Epithelial cell of esophagus (primary cell): ENCODE measurements at regions not wholly inside any gene's neighbourhood (a gene's known extent, or its start where the extent isn't known, plus 50 kb on each side); places are given as distances from the start of the nearest gene placed in this dataset.

ENCODE experiments used
- DNase-seq: peaks from one replicate; pipeline ENCODE4 v3.0.0; 2010; ENCODE audit warnings: low read depth
- H3K4me3 ChIP-seq: 2 replicates; pipeline ENCODE4 v1.5.1; 2011; ENCODE audit warnings: mild to moderate bottlenecking, low read length, control low read depth
- TF ChIP-seq, protein P1 (sequence below): IDR thresholded peaks from 2 replicates; pipeline ENCODE4 v1.5.1; 2011; ENCODE audit warnings: low read depth, mild to moderate bottlenecking, low read length, control low read depth, inconsistent platforms; ENCODE audit not compliant: insufficient read depth; ENCODE audit errors: missing control alignments

DNA sequence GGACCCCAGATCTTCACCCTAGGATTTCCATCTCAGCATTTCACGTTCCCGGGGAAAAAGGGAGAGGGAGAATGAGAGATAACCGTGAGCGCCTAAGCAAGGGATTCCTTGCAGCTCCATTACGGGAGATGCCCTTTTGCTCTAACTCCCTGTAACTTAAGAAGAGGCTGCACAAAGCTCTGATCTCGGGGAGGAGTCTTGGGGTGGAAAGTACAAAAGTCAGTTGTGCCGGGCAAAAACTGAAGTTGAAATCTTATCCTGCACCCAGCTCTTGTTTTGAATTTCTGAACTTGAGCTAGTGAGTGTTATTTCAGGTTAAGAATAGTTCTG, 256.4 kb upstream of the SOX21 start:
- TF ChIP-seq, protein P1, sequence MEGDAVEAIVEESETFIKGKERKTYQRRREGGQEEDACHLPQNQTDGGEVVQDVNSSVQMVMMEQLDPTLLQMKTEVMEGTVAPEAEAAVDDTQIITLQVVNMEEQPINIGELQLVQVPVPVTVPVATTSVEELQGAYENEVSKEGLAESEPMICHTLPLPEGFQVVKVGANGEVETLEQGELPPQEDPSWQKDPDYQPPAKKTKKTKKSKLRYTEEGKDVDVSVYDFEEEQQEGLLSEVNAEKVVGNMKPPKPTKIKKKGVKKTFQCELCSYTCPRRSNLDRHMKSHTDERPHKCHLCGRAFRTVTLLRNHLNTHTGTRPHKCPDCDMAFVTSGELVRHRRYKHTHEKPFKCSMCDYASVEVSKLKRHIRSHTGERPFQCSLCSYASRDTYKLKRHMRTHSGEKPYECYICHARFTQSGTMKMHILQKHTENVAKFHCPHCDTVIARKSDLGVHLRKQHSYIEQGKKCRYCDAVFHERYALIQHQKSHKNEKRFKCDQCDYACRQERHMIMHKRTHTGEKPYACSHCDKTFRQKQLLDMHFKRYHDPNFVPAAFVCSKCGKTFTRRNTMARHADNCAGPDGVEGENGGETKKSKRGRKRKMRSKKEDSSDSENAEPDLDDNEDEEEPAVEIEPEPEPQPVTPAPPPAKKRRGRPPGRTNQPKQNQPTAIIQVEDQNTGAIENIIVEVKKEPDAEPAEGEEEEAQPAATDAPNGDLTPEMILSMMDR = no peak
- H3K4me3 ChIP-seq = peak overlapping the region; percentile 36
- DNase-seq = no peak

DNA sequence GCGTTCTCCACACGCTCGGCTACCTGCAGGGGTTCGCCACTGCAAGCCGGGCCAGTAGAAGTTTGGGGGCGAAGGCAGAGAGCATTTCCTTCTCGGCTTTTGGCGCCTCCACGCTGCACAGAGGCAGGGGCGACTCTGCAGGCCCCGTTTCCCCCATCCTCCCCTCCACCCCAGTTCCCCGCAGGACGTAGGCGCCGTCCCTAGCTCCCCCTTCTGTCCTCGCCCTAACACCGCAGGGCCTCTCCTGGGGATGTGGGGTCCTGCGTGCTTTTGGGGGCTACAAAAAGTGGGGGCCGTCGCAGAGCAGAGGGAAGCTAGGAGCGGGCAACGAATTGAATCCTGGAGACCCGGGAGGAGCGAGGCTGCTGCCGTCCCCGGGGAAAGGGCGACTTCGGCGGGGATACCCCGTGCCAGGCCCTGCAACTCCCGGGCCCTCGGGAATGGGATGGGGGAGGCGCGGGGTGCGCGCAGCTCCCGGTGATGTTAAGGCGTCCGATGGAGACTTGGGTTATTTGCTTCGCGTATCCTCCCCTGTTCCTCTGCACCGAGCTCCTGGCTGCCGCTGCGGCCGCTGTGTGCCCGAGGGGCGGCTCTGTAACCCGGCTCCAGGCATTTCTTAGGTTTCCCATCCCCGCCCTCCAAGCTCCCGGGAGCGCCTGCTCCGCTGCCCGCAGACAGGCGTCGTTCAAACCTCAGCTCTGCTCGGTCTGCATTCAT, 255.9 kb upstream of the SOX21 start:
- TF ChIP-seq, protein P1 = no peak
- DNase-seq = peak; percentile 8
- H3K4me3 ChIP-seq = peak overlapping the region; percentile 36

DNA sequence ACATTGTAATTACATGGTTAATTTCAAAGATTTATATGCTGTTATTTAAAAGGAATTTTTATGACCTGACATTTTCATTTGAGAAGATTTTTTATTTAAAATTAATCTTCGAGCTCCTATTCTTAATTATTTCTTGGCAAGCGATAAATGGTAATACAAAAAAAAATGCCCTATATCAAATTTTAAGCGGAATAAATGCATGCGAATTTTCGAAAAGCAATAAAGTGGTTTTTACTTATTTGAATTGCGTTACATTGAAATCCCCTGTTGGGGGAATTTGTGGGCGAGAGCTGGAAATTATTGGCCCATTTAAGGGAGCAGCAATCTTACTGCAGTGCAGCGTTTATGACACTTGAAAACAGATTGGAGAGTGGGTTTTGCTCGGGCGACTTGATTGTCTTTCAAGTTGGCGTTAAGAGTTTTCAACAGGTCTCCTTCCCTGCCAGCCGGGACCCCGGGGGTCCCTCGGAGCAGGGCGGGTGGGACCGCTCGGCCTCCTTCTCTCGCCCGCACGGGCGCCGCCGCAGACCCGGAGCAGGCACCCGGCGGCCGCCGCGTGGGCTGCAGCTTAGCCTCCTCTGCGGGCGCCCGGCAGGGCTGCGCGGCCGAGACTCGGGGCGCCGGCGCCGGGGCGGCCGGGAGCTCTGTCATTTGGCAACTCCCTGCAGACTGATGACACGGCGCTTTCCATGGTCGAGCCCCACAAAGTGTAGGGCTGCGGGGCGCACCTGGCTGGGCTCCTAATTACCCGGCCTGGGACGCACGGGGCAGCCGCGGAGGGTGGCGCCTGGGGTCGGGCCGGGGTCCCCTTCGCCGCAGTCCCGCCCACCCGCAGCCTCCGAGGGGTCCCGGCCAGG, 255.1 kb upstream of the SOX21 start:
- TF ChIP-seq, protein P1 = no peak
- DNase-seq = peak; percentile 23
- H3K4me3 ChIP-seq = peak overlapping the region; percentile 36

DNA sequence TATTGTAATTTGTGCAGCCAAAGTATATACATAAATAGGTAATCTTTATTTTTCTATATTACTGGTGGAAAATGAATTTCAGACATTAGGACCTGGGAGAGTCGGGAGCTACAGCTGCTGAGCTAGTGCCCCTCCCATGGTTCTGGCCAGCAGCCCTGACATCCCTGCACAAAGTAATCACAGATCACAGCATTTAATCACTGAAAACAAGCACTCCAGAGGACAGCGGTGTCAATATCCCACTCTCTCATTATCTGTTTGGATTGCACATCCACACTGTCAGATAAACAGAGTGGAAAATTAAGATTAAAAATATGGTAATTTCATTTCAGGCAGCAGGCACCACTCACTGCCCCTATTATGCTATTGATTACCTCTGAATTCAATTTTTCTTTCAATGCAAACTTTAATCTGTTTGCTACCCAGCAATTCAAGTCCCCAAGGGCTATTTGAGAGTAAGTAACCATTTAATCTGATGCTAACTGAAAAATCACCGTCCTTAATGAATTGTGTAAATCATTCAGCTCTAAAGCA, 254.1 kb upstream of the SOX21 start:
- no peak for DNase-seq
- TF ChIP-seq, protein P1 = no peak

DNA sequence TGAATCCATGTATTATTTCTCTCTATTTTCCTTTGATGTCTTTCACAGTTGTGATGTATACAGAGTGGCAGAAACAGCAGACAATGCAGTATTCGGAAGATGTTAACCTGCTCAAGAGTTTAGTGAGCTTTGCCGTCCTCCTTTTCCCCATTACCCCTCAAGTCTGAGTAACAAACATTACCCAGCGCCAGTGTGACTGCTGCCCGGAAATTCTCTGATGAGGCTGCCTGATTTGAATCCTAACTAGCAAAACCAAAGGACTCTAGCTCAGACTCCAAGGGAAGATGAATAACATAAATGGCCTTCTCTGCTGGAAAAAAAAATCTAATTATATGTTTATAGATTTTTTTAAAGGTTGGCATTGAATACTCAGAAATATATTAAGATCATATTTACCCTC, 247.3 kb upstream of the SOX21 start:
- H3K4me3 ChIP-seq = no peak overlapping the region
- DNase-seq = no peak
- TF ChIP-seq, protein P1 = no peak

More for the DNA sequence above, 254.1 kb upstream of the SOX21 start:
- no peak overlapping the region for H3K4me3 ChIP-seq

DNA sequence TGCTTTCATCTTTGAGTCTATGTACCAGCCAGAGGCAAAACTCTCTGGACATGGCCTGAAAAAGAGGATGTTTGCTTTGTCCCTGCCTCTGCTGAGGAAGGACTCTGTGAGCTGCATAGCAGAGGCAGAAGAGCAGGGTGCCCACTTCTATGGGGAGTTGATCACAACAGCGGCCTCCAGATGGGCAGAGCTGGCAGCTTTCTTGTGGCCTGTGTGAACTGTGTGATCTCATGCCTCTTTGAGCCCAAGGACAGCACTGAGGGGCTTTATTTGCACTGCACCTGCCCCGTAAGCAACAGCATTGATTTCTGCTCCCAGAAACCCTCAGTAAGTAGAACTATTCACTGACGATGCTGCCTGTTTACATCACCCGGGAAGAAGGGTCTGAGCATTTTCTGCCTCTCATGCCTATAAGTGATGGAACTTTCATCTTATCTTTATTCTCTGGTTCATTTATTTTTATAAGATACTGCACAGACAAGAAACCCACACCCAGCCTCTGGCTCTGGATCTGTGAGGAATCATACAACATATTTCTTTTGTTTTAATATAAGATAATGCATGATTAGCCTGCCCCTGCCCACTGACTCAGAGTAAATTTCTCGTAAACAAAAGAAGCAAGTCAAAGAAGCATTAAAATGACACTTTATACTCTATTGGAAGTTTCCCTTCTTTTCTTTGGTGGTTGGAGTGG, 244.2 kb upstream of the SOX21 start:
- DNase-seq = no peak
- TF ChIP-seq, protein P1 = no peak
- H3K4me3 ChIP-seq = no peak overlapping the region
